HS-5 (cell line): ENCODE measurements at regions not wholly inside any gene's neighbourhood (a gene's known extent, or its start where the extent isn't known, plus 50 kb on each side); places are given as distances from the start of the nearest gene placed in this dataset.
"Not testable (repeated sequence)": the region's sequence is repeated elsewhere in the genome, so short reads cannot be mapped to it uniquely, and the experiment has no call there.

Source experiments
- DNase-seq: peaks from one replicate; pipeline ENCODE4 v3.0.0-alpha.2; 2012; ENCODE audit warnings: low read depth

GRCh38 chr2:58434692-58435091, 193.6 kb upstream of the FANCL start:
- DNase-seq, result no peak

- DNase-seq, result no peak
Measured at GRCh38 chr2:58432491-58433170, 191.5 kb upstream of the FANCL start.

GRCh38 chr2:58429014-58429875, 188.1 kb upstream of the FANCL start:
- no peak for DNase-seq

GRCh38 chr2:58428096-58429013, 187.2 kb upstream of the FANCL start:
- DNase-seq, result no peak

- no peak for DNase-seq
Measured at GRCh38 chr2:58427572-58428095, 186.5 kb upstream of the FANCL start.

- no peak for DNase-seq
Measured at GRCh38 chr2:58425368-58425767, 184.2 kb upstream of the FANCL start.

GRCh38 chr2:58419983-58420382, 178.9 kb upstream of the FANCL start:
- no peak for DNase-seq

- no peak for DNase-seq
Measured at GRCh38 chr2:58416696-58417095, 175.6 kb upstream of the FANCL start.

GRCh38 chr2:58414506-58414905, 173.4 kb upstream of the FANCL start:
- no peak for DNase-seq

GRCh38 chr2:58410549-58410948, 169.4 kb upstream of the FANCL start:
- DNase-seq, result no peak

GRCh38 chr2:58407487-58407886, 166.4 kb upstream of the FANCL start:
- DNase-seq, result no peak

- DNase-seq, result no peak
Measured at GRCh38 chr2:58405341-58405740, 164.2 kb upstream of the FANCL start.

- no peak for DNase-seq
Measured at GRCh38 chr2:58401936-58402335, 160.8 kb upstream of the FANCL start.

- DNase-seq, result no peak
Measured at GRCh38 chr2:58398406-58398805, 157.3 kb upstream of the FANCL start.

- no peak for DNase-seq
Measured at GRCh38 chr2:58387701-58388100, 146.6 kb upstream of the FANCL start.

- DNase-seq, result not testable (repeated sequence)
Measured at GRCh38 chr2:58386904-58387303, 145.8 kb upstream of the FANCL start.

GRCh38 chr2:58378152-58378551, 137.0 kb upstream of the FANCL start:
- no peak for DNase-seq

GRCh38 chr2:58377181-58377580, 136.1 kb upstream of the FANCL start:
- no peak for DNase-seq

GRCh38 chr2:58376592-58376991, 135.5 kb upstream of the FANCL start:
- peak; percentile 8 for DNase-seq

- no peak for DNase-seq
Measured at GRCh38 chr2:58369594-58369993, 128.5 kb upstream of the FANCL start.

- DNase-seq, result no peak
Measured at GRCh38 chr2:58364098-58364497, 123.0 kb upstream of the FANCL start.

- no peak for DNase-seq
Measured at GRCh38 chr2:58358026-58358425, 116.9 kb upstream of the FANCL start.
